C4-2B (cell line): ENCODE measurements at regions not wholly inside any gene's neighbourhood (a gene's known extent, or its start where the extent isn't known, plus 50 kb on each side); places are given as distances from the start of the nearest gene placed in this dataset.

Experiments
- ZFX ChIP-seq: fragments of 450-650 bp; IDR thresholded peaks from 2 replicates; pipeline ENCODE4 v1.6.1; 2017
- TF ChIP-seq, protein P1 (sequence below): fragments of 450-650 bp; conservative IDR thresholded peaks from 2 replicates; pipeline ENCODE4 v1.5.1; 2017; ENCODE audit warnings: mild to moderate bottlenecking

DNA sequence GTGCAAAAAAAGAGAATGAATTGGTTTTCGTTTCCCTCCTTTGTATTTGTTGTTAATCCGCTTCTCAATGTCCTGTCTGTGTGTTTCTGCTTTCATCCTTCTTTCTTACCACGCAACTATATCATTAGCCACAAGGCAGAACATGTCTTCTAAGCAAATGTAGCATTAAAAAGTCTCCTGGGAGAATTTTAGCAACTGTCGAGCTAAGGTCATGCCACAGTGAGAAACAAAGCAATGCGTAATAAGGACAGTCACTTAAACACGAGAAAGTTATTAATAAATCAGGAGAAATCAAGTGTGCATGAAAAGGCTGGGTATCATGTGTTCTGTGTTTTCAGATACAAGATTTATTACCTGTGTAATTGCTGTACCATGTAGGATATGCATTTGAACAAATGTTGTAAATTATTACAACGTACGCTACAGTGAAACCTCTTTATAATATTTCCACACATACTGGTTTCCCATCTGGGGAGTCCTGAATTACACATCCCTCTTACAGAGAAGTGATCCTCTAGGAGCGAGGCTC, 890.8 kb downstream of the TRIML1 start:
- TF ChIP-seq, protein P1, sequence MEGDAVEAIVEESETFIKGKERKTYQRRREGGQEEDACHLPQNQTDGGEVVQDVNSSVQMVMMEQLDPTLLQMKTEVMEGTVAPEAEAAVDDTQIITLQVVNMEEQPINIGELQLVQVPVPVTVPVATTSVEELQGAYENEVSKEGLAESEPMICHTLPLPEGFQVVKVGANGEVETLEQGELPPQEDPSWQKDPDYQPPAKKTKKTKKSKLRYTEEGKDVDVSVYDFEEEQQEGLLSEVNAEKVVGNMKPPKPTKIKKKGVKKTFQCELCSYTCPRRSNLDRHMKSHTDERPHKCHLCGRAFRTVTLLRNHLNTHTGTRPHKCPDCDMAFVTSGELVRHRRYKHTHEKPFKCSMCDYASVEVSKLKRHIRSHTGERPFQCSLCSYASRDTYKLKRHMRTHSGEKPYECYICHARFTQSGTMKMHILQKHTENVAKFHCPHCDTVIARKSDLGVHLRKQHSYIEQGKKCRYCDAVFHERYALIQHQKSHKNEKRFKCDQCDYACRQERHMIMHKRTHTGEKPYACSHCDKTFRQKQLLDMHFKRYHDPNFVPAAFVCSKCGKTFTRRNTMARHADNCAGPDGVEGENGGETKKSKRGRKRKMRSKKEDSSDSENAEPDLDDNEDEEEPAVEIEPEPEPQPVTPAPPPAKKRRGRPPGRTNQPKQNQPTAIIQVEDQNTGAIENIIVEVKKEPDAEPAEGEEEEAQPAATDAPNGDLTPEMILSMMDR = no peak
- no peak for TF ChIP-seq ZFX
